ENCODE measurements at regions not wholly inside any gene's neighbourhood (a gene's known extent, or its start where the extent isn't known, plus 50 kb on each side); places are given as distances from the start of the nearest gene placed in this dataset.

DNA sequence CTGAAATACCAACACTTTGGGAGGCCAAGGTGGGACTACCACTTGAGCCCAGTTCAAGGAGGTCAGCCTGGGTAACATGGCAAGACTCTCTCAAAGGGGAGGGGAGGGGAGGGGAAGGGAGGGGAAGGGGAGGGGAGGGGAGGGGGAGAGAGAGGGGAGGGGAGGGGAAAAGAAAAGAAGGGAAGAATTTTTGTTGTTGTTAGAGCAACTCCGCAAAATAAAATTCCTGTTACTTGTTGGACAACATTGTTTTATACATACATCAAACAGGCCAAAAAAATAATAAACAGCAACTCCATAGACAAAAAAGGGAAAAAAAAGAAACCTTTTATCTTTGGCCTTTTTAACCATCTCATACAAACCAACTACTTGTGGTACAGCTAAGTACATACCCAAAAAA, 57.3 kb upstream of the TRIM24 start (continued):
- TF ChIP-seq, protein P1, sequence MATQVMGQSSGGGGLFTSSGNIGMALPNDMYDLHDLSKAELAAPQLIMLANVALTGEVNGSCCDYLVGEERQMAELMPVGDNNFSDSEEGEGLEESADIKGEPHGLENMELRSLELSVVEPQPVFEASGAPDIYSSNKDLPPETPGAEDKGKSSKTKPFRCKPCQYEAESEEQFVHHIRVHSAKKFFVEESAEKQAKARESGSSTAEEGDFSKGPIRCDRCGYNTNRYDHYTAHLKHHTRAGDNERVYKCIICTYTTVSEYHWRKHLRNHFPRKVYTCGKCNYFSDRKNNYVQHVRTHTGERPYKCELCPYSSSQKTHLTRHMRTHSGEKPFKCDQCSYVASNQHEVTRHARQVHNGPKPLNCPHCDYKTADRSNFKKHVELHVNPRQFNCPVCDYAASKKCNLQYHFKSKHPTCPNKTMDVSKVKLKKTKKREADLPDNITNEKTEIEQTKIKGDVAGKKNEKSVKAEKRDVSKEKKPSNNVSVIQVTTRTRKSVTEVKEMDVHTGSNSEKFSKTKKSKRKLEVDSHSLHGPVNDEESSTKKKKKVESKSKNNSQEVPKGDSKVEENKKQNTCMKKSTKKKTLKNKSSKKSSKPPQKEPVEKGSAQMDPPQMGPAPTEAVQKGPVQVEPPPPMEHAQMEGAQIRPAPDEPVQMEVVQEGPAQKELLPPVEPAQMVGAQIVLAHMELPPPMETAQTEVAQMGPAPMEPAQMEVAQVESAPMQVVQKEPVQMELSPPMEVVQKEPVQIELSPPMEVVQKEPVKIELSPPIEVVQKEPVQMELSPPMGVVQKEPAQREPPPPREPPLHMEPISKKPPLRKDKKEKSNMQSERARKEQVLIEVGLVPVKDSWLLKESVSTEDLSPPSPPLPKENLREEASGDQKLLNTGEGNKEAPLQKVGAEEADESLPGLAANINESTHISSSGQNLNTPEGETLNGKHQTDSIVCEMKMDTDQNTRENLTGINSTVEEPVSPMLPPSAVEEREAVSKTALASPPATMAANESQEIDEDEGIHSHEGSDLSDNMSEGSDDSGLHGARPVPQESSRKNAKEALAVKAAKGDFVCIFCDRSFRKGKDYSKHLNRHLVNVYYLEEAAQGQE (IDR thresholded peaks at IDR 0.05; ENCODE audit: borderline replicate concordance), result no peak

DNA sequence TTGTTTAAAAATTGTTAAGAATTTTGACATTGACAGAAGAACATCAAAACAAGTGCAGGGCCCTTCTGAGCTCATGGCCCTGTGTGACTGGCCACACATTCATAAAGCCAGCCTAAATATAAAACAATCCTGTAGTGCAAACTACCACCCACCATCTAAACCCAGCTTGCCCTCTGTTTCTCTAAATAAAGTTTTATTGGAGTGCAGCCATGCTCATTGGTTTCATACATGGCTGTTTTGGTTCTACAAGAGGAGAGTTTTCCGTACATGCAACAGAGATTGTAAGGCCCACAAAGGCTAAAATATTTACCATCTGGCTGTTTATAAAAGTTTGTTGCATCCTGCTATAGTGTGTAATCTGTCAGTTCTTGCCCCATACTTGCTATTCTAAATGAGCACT, 54.6 kb upstream of the TRIM24 start:
- no peak for TF ChIP-seq RAD21 (conservative IDR thresholded peaks at IDR 0.05)
- TF ChIP-seq POLR2AphosphoS5 (IDR thresholded peaks at IDR 0.05), result no peak
- TF ChIP-seq EP300 (conservative IDR thresholded peaks at IDR 0.05; ENCODE audit: poor library complexity, severe bottlenecking), result no peak
- TF ChIP-seq, protein P1 (IDR thresholded peaks at IDR 0.05; ENCODE audit: borderline replicate concordance), result no peak
- TF ChIP-seq TAF1 (IDR thresholded peaks at IDR 0.05; ENCODE audit: low read depth), result no peak
- no peak for TF ChIP-seq EZH2 (IDR thresholded peaks at IDR 0.05; ENCODE audit: borderline replicate concordance, insufficient read depth, low read length, poor library complexity, severe bottlenecking)
- no peak for TF ChIP-seq MXI1 (conservative IDR thresholded peaks at IDR 0.05; ENCODE audit: poor library complexity, severe bottlenecking)
- TF ChIP-seq, protein P2, sequence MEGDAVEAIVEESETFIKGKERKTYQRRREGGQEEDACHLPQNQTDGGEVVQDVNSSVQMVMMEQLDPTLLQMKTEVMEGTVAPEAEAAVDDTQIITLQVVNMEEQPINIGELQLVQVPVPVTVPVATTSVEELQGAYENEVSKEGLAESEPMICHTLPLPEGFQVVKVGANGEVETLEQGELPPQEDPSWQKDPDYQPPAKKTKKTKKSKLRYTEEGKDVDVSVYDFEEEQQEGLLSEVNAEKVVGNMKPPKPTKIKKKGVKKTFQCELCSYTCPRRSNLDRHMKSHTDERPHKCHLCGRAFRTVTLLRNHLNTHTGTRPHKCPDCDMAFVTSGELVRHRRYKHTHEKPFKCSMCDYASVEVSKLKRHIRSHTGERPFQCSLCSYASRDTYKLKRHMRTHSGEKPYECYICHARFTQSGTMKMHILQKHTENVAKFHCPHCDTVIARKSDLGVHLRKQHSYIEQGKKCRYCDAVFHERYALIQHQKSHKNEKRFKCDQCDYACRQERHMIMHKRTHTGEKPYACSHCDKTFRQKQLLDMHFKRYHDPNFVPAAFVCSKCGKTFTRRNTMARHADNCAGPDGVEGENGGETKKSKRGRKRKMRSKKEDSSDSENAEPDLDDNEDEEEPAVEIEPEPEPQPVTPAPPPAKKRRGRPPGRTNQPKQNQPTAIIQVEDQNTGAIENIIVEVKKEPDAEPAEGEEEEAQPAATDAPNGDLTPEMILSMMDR (IDR thresholded peaks at IDR 0.05; ENCODE audit: poor library complexity, severe bottlenecking), result no peak
- no peak for TF ChIP-seq SMC3 (conservative IDR thresholded peaks at IDR 0.05; ENCODE audit: poor library complexity)
- Histone ChIP-seq H2AFZ (ENCODE audit: low read depth, low read length) (no peak overlapping the region), H4K20me1 (ENCODE audit: insufficient read depth) (no peaks in the 10 kb centered on the region), H3K4me3 (ENCODE audit: low read length) (no peak overlapping the region), H3K27ac (ENCODE audit: low read length) (no peak overlapping the region), H3K4me2 (ENCODE audit: low read length) (no peak overlapping the region), H3K9ac (ENCODE audit: low read length) (no peak overlapping the region), H3K9me2 (ENCODE audit: insufficient read depth, low read length) (no peaks in the 10 kb centered on the region), H3K36me3 (ENCODE audit: insufficient read depth, low read length) (no peaks in the 10 kb centered on the region), H3K79me2 (replicated peaks; ENCODE audit: insufficient read depth, low read length) (no peaks in the 10 kb centered on the region), H3K27me3 (ENCODE audit: insufficient read depth, low read depth, low read length) (no peaks in the 10 kb centered on the region), H3F3A (ENCODE audit: insufficient read depth, low read length, poor library complexity, severe bottlenecking) (no peaks in the 10 kb centered on the region), H3K9me3 (ENCODE audit: low read length) (no peaks in the 10 kb centered on the region)

All from neural cell (in vitro differentiated cells).